GM12892 (cell line): ENCODE measurements at regions not wholly inside any gene's neighbourhood (a gene's known extent, or its start where the extent isn't known, plus 50 kb on each side); places are given as distances from the start of the nearest gene placed in this dataset.

Experiments used
- POLR2A ChIP-seq: IDR thresholded peaks from 2 replicates; pipeline ENCODE4 v1.6.1; 2011; ENCODE audit warnings: low read depth, low read length, control low read depth
- TAF1 ChIP-seq: IDR thresholded peaks from 2 replicates; pipeline ENCODE4 v1.6.1; 2011; ENCODE audit warnings: low read depth, mild to moderate bottlenecking, control low read depth, low read length, borderline replicate concordance

- TF ChIP-seq POLR2A = no peak
- no peak for TF ChIP-seq TAF1
Observed at GRCh38 chr3:4928277-4928789, 50.9 kb upstream of the BHLHE40 start.
